Activated CD8-positive, alpha-beta T cell treated with anti-CD3 and anti-CD28 coated beads, Interleukin-2, amount 10 ng/mL, durations not matched to agents 7 days and 5 days (primary cell): ENCODE measurements at regions not wholly inside any gene's neighbourhood (a gene's known extent, or its start where the extent isn't known, plus 50 kb on each side); places are given as distances from the start of the nearest gene placed in this dataset.

Experiments used
- ATAC-seq: fragments of 150-1000 bp; cut with Tn5 transposase; one replicate; pipeline ENCODE4 v1.10.0; 2021; ENCODE audit warnings: moderate library complexity
- CTCF ChIA-PET: fragments of 350-600 bp; sonication (Branson Sonifier 250); formaldehyde crosslinking; loops from one replicate; lab custom pipeline; 2021; ENCODE audit warnings: antibody characterized with exemption; lab: Charles Lee
- POLR2A ChIA-PET: fragments of 350-600 bp; sonication (Branson Sonifier 250); formaldehyde crosslinking; loops from one replicate; lab custom pipeline; 2021; ENCODE audit warnings: antibody characterized with exemption; lab: Charles Lee
- DNase-seq: peaks from one replicate; pipeline ENCODE4 v3.0.0-alpha.2; 2020
- H3K27ac Mint-ChIP-seq: one replicate; pipeline ENCODE4 v1.8.0; 2021; ENCODE audit warnings: mild to moderate bottlenecking, mixed read lengths
- H3K27me3 Mint-ChIP-seq: one replicate; pipeline ENCODE4 v1.8.0; 2021; ENCODE audit warnings: low read depth, mixed read lengths
- H3K36me3 Mint-ChIP-seq: one replicate; pipeline ENCODE4 v1.8.0; 2021; ENCODE audit warnings: low read depth, mixed read lengths
- H3K4me1 Mint-ChIP-seq: one replicate; pipeline ENCODE4 v1.8.0; 2021; ENCODE audit warnings: low read depth, mixed read lengths
- H3K4me3 Mint-ChIP-seq: one replicate; pipeline ENCODE4 v1.8.0; 2021; ENCODE audit warnings: mild to moderate bottlenecking, mixed read lengths
- H3K9me3 Mint-ChIP-seq: one replicate; pipeline ENCODE4 v1.8.0; 2022; ENCODE audit warnings: mixed read lengths; ENCODE audit not compliant: insufficient read depth

DNA sequence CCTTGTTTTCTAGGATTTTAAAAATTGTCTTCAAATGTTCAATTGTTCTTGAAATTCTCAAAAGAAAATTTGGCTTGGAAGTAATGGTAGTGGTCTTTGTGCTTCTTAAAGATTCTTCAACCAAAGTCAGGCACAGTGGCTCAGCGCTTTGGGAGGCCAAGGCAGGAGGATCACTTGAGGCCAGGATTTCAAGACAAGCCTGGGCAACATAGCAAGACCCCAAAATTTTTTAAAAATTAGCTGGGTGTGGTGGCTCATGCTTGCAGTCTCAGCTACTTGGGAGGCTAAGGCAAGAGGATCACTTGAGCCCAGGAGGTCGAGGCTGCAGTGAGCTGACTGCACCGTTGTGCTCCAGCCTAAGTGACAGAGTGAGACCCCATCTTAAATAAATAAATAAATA lies 153.5 kb upstream of the ZNF507 start:
- Mint-ChIP-seq H3K36me3 (no peaks in the 10 kb centered on the region), H3K27ac (no peak overlapping the region), H3K4me3 (no peak overlapping the region), H3K4me1 (no peaks in the 10 kb centered on the region), H3K27me3 (no peaks in the 10 kb centered on the region), H3K9me3 (no peaks in the 10 kb centered on the region)
- ChIA-PET POLR2A (no interaction called here), CTCF (no interaction called here)
- DNase-seq (no peak), ATAC-seq (no peak)

DNA sequence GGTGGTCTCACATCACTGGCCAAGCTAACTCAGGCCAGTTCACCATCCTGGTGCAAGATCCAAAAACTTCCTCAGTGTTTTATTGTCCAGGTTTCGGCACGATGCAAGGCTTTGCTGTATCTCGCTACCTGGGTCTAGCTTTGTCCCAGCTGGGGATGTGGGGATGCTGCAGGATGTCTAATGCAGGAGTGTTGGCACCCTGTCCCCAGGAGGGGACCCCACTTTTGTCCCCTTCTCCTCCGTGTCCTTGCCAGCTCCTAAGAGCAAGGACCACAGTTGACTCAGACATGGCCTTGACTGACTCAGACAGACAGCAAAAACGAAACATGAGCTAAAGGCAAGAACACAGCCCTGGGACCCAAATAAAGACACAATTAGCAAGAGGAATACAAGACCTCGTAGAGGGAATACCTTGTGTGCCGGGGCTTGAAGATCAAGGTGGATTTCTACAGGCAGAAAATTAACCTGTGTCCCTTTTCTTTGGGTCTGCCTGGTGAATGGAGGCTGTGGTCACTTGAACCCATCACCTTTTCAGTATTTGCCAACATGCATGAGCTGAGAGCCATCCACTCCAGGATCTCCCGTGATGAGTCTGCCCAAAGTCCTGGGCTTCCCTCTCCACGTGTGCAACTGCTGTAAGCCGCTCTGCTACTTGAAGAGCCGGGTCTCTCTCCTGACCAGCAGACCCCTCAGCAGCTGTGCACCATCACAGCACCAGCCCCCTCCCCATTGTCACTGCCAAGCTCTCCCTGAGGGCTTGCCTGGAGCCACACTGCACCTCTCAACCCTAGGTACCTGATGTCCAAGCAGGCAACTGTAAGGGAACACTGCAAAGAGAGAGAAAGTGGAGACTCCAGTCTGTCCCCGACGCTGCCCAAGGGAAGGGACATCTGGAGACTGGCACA lies 149.5 kb upstream of the ZNF507 start:
- no peak overlapping the region for H3K27ac Mint-ChIP-seq
- no peaks in the 10 kb centered on the region for H3K9me3 Mint-ChIP-seq
- CTCF ChIA-PET, result no interaction called here
- DNase-seq (no peak), ATAC-seq (no peak)
- no peak overlapping the region for H3K4me3 Mint-ChIP-seq
- POLR2A ChIA-PET, result no interaction called here
- no peaks in the 10 kb centered on the region for H3K36me3 Mint-ChIP-seq
- no peaks in the 10 kb centered on the region for H3K27me3 Mint-ChIP-seq
- H3K4me1 Mint-ChIP-seq, result peaks cover 3% of the 10 kb centered on the region

DNA sequence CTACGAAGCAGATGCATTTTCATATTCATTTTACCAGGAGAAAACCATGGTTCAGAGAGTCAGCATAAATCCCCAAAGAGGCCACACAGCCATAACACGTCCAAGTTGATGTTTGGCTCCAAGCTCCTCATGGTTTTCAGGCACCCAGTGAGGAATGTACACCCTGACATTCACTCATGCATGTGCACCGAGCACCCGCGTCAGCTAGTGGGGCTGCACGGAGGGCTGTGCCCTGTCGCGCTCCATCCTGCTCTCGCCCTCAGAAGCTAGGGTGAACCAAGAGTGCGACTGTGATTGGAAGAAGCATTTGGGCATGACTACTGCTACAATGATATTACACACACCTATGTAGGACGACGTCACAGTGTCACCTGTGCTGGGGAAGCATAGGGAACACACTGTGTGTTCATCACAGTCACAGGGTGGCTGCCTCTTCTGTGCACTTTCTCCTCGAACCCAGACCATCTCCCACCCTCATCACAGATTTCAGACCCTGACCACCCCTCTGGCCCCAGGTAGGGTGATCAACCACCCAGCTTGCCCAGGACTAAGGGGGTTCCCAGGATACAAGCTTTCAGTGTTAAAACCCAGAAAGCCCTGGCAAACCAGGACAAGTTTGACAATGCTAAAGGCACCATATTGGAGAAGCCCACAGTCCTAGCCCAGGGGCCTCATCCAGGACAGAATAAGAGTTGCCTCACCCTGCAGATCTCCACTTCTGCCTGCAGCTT lies 148.6 kb upstream of the ZNF507 start:
- CTCF ChIA-PET, result interaction anchor here (0.7 kb wide), 1 partner anchor 354 kb away, joined by 3 read pairs; no protein-coding TSS in a partner anchor
- Mint-ChIP-seq H3K36me3 (no peaks in the 10 kb centered on the region), H3K27me3 (no peaks in the 10 kb centered on the region), H3K9me3 (no peaks in the 10 kb centered on the region), H3K4me1 (peaks cover 10% of the 10 kb centered on the region), H3K27ac (no peak overlapping the region), H3K4me3 (no peak overlapping the region)
- DNase-seq (no peak), ATAC-seq (no peak)
- POLR2A ChIA-PET, result interaction anchor here (0.7 kb wide), 1 partner anchor 209 kb away, joined by 7 read pairs; the partner anchor contains the start of gene DPY19L3

DNA sequence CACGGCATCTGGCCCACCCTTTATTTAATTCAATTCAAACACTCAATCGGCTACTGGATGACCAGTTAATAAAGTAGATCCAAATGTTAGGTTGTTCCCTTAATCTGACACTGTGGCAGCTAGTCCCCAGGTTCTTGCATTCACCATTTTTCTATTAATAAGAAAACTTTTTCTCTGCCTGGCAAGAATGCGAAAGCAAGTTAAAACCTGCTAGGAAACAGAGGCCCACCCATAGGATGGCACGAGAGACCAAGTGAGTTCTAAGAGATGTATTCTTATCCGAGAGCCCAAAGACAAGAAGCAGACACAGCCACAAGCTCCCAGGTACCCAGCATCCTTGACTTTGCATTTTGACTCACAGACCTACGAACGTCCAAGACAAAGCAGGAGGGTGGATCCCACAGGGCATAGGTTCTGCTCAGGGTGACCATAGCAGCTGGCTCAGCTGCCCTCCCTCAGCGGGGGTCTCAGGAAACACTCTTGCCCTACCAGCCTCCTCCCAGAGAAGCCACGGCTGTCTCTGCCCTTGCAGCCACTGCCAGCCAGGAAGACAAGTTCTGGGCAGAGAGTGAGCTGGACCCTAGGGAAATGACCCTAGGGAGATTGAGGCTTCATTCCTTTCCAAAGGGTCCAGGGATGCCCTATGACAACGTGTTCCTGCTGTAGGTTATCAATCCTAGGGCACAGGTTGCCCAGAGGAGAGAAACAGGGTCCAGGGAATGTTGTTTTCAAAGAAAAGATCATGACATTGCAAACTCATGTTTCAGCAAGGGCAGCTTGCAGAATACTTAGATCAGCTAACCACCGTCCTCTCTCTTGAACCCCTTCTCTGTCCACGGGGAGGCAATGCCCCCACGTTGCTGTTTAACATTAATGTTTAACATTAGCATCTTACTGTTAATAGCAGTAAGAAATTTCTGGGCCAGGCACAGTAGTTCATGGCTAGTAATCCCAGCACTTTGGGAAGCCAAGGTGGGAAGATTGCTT lies 147.2 kb upstream of the ZNF507 start:
- Mint-ChIP-seq H3K27ac (no peak overlapping the region), H3K9me3 (no peaks in the 10 kb centered on the region), H3K4me3 (no peak overlapping the region), H3K4me1 (peaks cover 14% of the 10 kb centered on the region), H3K27me3 (no peaks in the 10 kb centered on the region), H3K36me3 (no peaks in the 10 kb centered on the region)
- DNase-seq, result no peak
- ChIA-PET POLR2A (no interaction called here), CTCF (no interaction called here)
- ATAC-seq, result no peak

DNA sequence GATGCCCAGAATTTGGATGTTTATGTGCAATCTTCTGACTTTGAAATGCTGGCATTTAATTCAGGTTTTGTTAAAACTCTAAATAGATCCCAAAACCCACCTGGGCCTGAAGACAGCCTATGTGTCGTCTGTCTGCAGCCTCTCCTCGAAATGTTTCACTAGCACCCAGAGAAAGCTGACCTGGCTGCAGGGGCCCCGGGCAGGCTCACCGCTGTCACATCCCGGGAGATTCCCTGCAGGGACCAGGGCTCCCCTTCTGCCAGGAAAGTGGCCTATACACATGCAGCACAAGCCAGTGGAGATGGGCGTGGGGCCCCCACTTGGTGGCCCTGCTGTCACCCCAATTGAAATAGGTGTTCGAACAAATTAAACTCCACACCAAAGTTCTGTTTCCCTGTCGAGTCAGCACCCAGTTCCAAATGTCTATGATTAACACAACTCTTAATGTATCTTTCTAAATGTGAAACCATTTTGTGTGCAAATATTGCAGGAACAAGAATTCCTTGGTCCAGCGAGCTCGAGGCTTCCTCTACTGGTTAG lies 145.8 kb upstream of the ZNF507 start:
- H3K4me1 Mint-ChIP-seq, result peaks cover 14% of the 10 kb centered on the region
- POLR2A ChIA-PET, result no interaction called here
- H3K4me3 Mint-ChIP-seq, result no peak overlapping the region
- H3K36me3 Mint-ChIP-seq, result no peaks in the 10 kb centered on the region
- no peak for DNase-seq
- no peak for ATAC-seq
- no peak overlapping the region for H3K27ac Mint-ChIP-seq
- CTCF ChIA-PET, result no interaction called here
- H3K9me3 Mint-ChIP-seq, result no peaks in the 10 kb centered on the region
- no peaks in the 10 kb centered on the region for H3K27me3 Mint-ChIP-seq

DNA sequence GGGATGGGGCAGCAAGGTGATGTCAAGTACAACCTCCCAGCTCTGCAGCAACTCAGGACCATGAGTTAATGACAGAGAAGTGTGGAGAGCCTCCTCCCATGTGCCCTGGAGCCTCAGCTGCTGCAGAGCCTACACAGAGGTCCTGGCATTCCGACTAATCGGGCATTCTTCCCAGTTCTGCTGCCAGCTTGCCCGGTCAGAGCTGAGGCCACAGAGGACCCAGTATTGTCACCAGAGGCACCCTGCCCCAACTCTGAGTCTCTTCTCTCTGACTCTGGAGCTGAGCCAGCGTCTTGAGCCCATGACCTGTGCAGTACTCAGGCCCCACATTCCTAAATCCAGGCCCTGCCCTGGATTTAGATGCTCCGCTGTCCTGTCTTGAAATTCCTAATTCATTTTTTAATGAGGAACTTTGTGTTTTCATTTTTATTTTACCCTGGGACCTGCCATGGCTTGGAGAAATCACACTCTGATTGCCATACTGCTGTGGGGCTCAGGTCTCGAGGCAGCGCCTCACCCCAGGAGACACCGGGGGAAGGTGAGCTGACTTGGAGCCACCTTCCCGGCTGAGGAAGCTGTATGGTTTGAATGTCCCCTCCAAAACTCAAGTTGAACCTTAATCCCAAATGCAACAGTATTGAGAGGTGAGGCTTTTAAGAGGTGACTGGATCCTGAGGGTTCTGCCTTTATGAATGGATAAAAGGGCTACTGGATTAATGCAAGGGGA lies 144.9 kb upstream of the ZNF507 start:
- POLR2A ChIA-PET, result no interaction called here

DNA sequence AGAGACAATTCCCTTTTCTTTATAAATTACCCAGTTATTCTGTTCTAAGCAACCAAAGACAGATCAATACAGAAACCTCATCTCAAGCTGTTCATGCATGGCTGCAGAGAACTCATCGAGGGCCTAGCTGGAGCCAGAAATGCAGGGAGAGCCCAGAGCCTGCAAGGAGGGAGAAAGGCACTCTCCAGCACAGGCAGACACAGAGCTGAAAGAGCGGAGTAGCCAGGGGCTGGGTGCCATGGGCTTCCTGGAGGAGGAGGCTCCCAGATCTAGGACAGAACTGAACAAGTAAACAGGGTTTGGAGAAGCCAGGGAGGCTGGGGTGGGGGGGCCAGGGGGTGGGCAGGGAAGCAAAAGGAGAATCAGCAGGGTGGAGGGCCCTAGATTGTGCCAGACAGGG lies 144.2 kb upstream of the ZNF507 start:
- Mint-ChIP-seq H3K27ac (no peak overlapping the region), H3K9me3 (no peaks in the 10 kb centered on the region), H3K4me1 (peaks cover 14% of the 10 kb centered on the region), H3K27me3 (no peaks in the 10 kb centered on the region), H3K4me3 (no peak overlapping the region), H3K36me3 (no peaks in the 10 kb centered on the region)
- CTCF ChIA-PET, result no interaction called here
- ATAC-seq (no peak), DNase-seq (no peak)
- POLR2A ChIA-PET, result no interaction called here

More for the DNA sequence above, 144.9 kb upstream of the ZNF507 start:
- ATAC-seq (no peak), DNase-seq (no peak)
- H3K9me3 Mint-ChIP-seq, result no peaks in the 10 kb centered on the region
- no peak overlapping the region for H3K27ac Mint-ChIP-seq
- no peaks in the 10 kb centered on the region for H3K27me3 Mint-ChIP-seq
- H3K36me3 Mint-ChIP-seq, result no peaks in the 10 kb centered on the region
- H3K4me1 Mint-ChIP-seq, result peaks cover 14% of the 10 kb centered on the region
- no peak overlapping the region for H3K4me3 Mint-ChIP-seq
- CTCF ChIA-PET, result no interaction called here

DNA sequence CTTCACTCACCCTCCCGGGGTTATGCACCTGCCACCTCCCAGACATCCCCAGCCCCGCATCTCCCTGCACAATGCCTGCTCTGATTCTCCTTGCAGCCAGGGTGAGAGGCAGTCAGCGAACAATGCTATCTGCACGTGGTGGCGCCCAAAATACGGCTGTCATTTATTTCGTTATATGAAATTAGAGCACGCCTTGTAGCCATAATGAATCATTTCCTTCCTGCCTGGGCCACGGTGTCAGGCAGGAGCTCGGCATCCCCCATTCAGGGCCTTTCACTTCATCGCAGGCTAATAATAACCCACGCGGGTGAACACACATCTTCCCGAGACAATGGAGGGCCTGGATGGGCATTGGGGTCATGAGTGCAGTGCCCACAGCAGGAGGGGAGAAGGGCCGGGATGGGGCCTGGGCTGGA lies 143.8 kb upstream of the ZNF507 start:
- Mint-ChIP-seq H3K36me3 (no peaks in the 10 kb centered on the region), H3K9me3 (no peaks in the 10 kb centered on the region), H3K27ac (no peak overlapping the region), H3K27me3 (no peaks in the 10 kb centered on the region), H3K4me3 (no peak overlapping the region), H3K4me1 (peaks cover 14% of the 10 kb centered on the region)
- POLR2A ChIA-PET, result no interaction called here
- peak; percentile 49 for DNase-seq
- peak; percentile 73 for ATAC-seq
- CTCF ChIA-PET, result interaction anchor here (1.0 kb wide), 1 partner anchor 23 kb away, joined by 3 read pairs; no protein-coding TSS in a partner anchor

DNA sequence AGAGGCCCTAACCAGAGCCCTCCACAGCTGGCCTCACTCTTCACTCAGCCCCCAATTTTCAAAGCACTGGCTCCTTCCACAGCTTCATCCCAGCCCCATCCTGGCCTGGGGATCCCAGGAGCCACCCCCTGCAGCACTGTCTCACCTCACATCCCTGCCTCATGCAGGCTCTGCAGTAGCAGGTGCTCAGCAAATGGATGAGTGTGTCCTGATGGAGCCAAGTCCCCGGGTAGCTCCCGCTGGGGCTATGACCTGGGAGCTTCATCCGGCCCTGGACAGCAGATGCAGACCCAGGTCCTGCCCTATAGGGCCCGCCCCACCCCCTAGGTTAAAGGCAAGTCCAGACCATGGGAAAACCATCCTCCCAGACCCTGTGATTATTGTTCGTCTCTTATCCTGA lies 143.2 kb upstream of the ZNF507 start:
- DNase-seq (no peak), ATAC-seq (no peak)
- ChIA-PET POLR2A (no interaction called here), CTCF (interaction anchor here (1.0 kb wide), 1 partner anchor 22 kb away, joined by 3 read pairs; no protein-coding TSS in a partner anchor)
- no peaks in the 10 kb centered on the region for H3K9me3 Mint-ChIP-seq
- no peaks in the 10 kb centered on the region for H3K36me3 Mint-ChIP-seq
- H3K4me1 Mint-ChIP-seq, result peaks cover 14% of the 10 kb centered on the region
- H3K27me3 Mint-ChIP-seq, result no peaks in the 10 kb centered on the region
- no peak overlapping the region for H3K27ac Mint-ChIP-seq
- H3K4me3 Mint-ChIP-seq, result no peak overlapping the region

DNA sequence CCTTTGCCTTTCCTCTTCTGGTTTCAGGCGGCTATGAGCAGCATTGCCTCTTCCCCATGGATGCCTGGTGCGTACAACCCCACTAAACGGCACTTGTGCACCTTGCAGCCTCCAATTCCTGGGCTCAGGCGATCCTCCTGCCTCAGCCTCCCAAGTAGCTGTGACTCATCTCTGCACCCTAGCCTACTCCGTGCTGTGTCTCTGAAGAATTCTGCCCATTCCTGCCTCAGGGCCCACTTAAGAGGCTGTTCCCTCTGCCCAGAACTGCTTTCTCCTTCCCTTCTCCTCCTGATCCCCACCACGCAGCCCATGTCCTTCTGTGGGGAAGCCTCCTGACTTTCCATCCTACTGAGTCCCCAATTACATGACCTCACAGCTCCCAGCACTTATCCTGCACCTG lies 142.2 kb upstream of the ZNF507 start:
- CTCF ChIA-PET, result no interaction called here
- Mint-ChIP-seq H3K4me3 (no peak overlapping the region), H3K27me3 (no peaks in the 10 kb centered on the region), H3K9me3 (no peaks in the 10 kb centered on the region), H3K36me3 (no peaks in the 10 kb centered on the region), H3K4me1 (peaks cover 14% of the 10 kb centered on the region), H3K27ac (no peak overlapping the region)
- ATAC-seq, result no peak
- DNase-seq, result no peak
- POLR2A ChIA-PET, result no interaction called here

DNA sequence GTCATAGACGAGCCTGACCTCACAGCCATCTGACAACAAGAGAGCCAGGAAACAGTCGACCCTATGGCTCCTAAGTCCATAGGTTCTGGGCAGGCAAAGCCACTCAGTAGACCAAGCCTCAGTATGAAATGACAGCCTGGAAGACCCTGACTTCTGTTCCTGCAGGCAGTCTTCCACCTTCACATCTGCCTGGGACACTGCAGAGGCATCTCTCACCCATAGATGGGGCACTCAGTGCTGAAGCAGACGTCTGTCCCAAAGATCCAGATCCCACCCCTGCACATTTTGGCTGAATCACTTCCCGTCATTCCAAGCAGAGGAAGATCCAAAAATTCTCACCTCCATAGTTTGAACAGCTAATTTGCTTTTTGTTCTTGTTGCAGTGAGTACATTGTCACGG lies 139.3 kb upstream of the ZNF507 start:
- H3K9me3 Mint-ChIP-seq, result peaks cover 6% of the 10 kb centered on the region
- no peak overlapping the region for H3K27ac Mint-ChIP-seq
- no peak overlapping the region for H3K4me3 Mint-ChIP-seq
- ATAC-seq (no peak), DNase-seq (no peak)
- POLR2A ChIA-PET, result no interaction called here
- CTCF ChIA-PET, result no interaction called here
- H3K27me3 Mint-ChIP-seq, result no peaks in the 10 kb centered on the region
- H3K4me1 Mint-ChIP-seq, result peaks cover 11% of the 10 kb centered on the region
- no peaks in the 10 kb centered on the region for H3K36me3 Mint-ChIP-seq
